ENCODE measurements at regions not wholly inside any gene's neighbourhood (a gene's known extent, or its start where the extent isn't known, plus 50 kb on each side); places are given as distances from the start of the nearest gene placed in this dataset.

DNA sequence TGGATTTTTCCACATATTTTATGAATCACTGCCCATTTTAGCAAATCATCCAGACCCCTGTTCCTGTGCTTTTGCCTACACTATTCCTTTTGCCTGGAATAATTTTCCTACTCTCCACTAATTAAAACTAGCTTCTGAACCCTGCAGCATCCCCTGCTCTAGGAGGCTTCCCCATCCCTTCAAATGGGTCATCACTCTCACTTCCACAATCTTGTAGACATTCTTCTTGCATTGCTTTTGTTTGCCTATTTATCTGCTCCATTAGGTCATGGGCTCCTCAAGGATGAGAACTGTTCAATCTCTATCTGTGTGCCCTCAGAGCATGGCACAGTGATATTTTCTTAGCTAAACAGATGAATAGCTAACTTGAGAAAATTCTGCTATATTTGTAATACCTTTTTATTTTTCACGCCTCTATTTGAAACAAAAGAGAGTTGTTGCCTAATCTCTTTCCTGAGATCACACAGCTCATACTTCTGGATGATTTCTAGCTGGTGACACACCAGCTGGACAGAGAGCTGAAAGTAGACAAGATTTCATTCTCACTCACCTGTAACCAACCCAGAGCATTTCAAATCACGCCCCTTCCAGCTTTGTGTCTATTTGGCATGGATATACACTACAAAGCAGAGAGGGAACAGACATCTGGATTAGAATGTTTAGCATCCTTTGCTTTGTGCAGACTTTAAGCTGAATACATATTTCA, 466.0 kb downstream of the FOXO1 start:
- peaks cover 42% of the 10 kb centered on the region for H3K4me1 Mint-ChIP-seq
- intact Hi-C loops (cut with micrococcal nuclease), result no loop called here
- POLR2A ChIA-PET, result no interaction called here

GRCh38 chr13:40204246-40204645, 462.2 kb downstream of the FOXO1 start:
- no peak overlapping the region for H3K4me3 Mint-ChIP-seq
- no peaks in the 10 kb centered on the region for H3K27me3 Mint-ChIP-seq
- peaks cover 2% of the 10 kb centered on the region for H3K36me3 Mint-ChIP-seq (ENCODE audit: low read depth)
- H3K9me3 Mint-ChIP-seq, result no peaks in the 10 kb centered on the region
- peak overlapping the region; percentile 42 for H3K27ac Mint-ChIP-seq
- POLR2A ChIA-PET, result interaction anchor here (0.5 to 1.9 kb wide), 4 partner anchors 14 to 480 kb away, joined by 3 to 8 read pairs (median 6); no protein-coding TSS in a partner anchor
- intact Hi-C loops (cut with micrococcal nuclease), result no loop called here
- TF ChIP-seq CTCF (IDR thresholded peaks at IDR 0.05), result no peak
- no peak for ATAC-seq (ENCODE audit: low read depth)
- CTCF ChIA-PET, result interaction anchor here (0.8 to 1.3 kb wide), 3 partner anchors 135 to 465 kb away, joined by 3 to 4 read pairs (median 3); no protein-coding TSS in a partner anchor
- DNase-seq, result no peak
- H3K4me1 Mint-ChIP-seq, result peaks cover 79% of the 10 kb centered on the region

More for the DNA sequence above, 466.0 kb downstream of the FOXO1 start:
- peaks cover 2% of the 10 kb centered on the region for H3K36me3 Mint-ChIP-seq (ENCODE audit: low read depth)
- H3K9me3 Mint-ChIP-seq, result no peaks in the 10 kb centered on the region
- no peak for TF ChIP-seq CTCF (IDR thresholded peaks at IDR 0.05)
- ATAC-seq (ENCODE audit: low read depth), result no peak
- H3K4me3 Mint-ChIP-seq, result no peak overlapping the region
- H3K27ac Mint-ChIP-seq, result no peak overlapping the region
- CTCF ChIA-PET, result interaction anchor here (0.7 kb wide), 1 partner anchor 258 kb away, joined by 3 read pairs; no protein-coding TSS in a partner anchor
- no peak for DNase-seq
- no peaks in the 10 kb centered on the region for H3K27me3 Mint-ChIP-seq

- H3K27me3 Mint-ChIP-seq, result no peaks in the 10 kb centered on the region
- ChIA-PET CTCF (interaction anchor here (1.0 to 2.0 kb wide), 5 partner anchors 15 to 477 kb away, joined by 3 to 5 read pairs (median 3); no protein-coding TSS in a partner anchor), POLR2A (interaction anchor here (0.6 to 2.4 kb wide), 10 partner anchors 9 to 459 kb away, joined by 3 to 24 read pairs (median 6); no protein-coding TSS in a partner anchor)
- peaks cover 2% of the 10 kb centered on the region for H3K36me3 Mint-ChIP-seq (ENCODE audit: low read depth)
- intact Hi-C loops (cut with micrococcal nuclease), result loop anchor here (1.0 to 2.0 kb wide), 5 partner anchors 15 to 715 kb away; no protein-coding TSS in a partner anchor
- no peak for TF ChIP-seq CTCF (IDR thresholded peaks at IDR 0.05)
- no peak for DNase-seq
- no peaks in the 10 kb centered on the region for H3K9me3 Mint-ChIP-seq
- peaks cover 72% of the 10 kb centered on the region for H3K4me1 Mint-ChIP-seq
- H3K27ac Mint-ChIP-seq, result peak overlapping the region; percentile 100
- H3K4me3 Mint-ChIP-seq, result peak overlapping the region; percentile 76
- ATAC-seq (ENCODE audit: low read depth), result no peak
Measured at GRCh38 chr13:40205771-40206240, 460.6 kb downstream of the FOXO1 start.

DNA sequence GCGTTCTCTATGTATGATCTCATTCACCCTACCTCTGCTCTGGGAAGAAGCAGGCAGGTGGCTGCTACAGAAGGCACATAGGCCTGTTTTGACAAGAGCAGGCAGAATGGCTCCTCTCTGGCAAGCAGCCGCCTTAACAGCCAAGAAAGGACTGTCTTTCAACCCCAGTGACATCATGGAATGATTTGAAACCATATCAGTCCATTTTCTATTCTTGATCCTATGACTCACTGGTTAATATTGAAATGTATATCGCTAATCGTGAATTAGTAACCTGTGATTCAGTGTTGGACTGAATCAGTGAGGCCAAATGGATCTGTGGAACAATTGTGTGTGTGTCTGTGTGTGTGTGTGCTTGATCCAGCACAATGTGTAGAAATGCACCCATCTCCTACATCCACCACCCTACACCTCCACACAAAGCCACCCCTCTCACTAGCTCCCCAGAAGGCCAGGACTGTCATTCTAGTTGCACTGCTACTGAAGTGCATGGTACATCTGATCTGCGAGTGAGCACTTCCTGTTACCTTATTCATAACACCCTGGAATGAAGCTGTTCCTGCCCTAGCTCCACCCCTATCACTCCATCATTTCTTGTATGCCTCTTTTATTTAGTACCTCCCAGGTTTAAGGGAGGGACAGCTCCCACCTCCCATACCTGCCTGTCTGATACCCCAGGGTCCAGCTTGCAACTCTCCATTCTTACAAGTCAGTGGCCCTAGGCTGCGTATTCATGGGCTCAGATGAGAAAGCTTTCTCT, 460.0 kb downstream of the FOXO1 start:
- POLR2A ChIA-PET, result interaction anchor here (0.7 to 2.4 kb wide), 12 partner anchors 9 to 458 kb away, joined by 3 to 24 read pairs (median 6); no protein-coding TSS in a partner anchor
- H3K36me3 Mint-ChIP-seq (ENCODE audit: low read depth), result peaks cover 2% of the 10 kb centered on the region
- H3K4me1 Mint-ChIP-seq, result peaks cover 72% of the 10 kb centered on the region
- peak; percentile 52 for DNase-seq
- H3K27ac Mint-ChIP-seq, result peak overlapping the region; percentile 100
- no peaks in the 10 kb centered on the region for H3K27me3 Mint-ChIP-seq
- intact Hi-C loops (cut with micrococcal nuclease), result loop anchor here (1.0 to 2.0 kb wide), 5 partner anchors 16 to 714 kb away; no protein-coding TSS in a partner anchor
- CTCF ChIA-PET, result interaction anchor here (1.0 to 2.0 kb wide), 6 partner anchors 16 to 595 kb away, joined by 3 to 9 read pairs (median 4); no protein-coding TSS in a partner anchor
- ATAC-seq (ENCODE audit: low read depth), result peak; percentile 66
- TF ChIP-seq CTCF (IDR thresholded peaks at IDR 0.05), result no peak
- no peaks in the 10 kb centered on the region for H3K9me3 Mint-ChIP-seq
- peak overlapping the region; percentile 76 for H3K4me3 Mint-ChIP-seq
